B cell (primary cell): ENCODE measurements at regions not wholly inside any gene's neighbourhood (a gene's known extent, or its start where the extent isn't known, plus 50 kb on each side); places are given as distances from the start of the nearest gene placed in this dataset.

Experiments
- ATAC-seq: fragments of 200-7000 bp; cut with Tn5 transposase; one replicate; pipeline ENCODE4 v1.10.0; 2021; ENCODE audit warnings: low read depth, mild to moderate bottlenecking, moderate number of reproducible peaks, moderate library complexity
- CTCF ChIA-PET: fragments of 350-600 bp; sonication (Branson Sonifier 250); formaldehyde crosslinking; loops from one replicate; lab custom pipeline; 2021; ENCODE audit warnings: antibody characterized with exemption, inconsistent platforms; lab: Charles Lee
- POLR2A ChIA-PET: fragments of 350-600 bp; sonication (Branson Sonifier 250); formaldehyde crosslinking; loops from one replicate; lab custom pipeline; 2021; ENCODE audit warnings: antibody characterized with exemption; lab: Charles Lee
- DNase-seq: peaks from one replicate; pipeline ENCODE4 v3.0.0; 2013
- H2AFZ ChIP-seq: 2 replicates; pipeline ENCODE4 v1.6.1; 2012; ENCODE audit warnings: mild to moderate bottlenecking, low read depth, low read length; ENCODE audit not compliant: insufficient read depth, poor library complexity, severe bottlenecking
- H3K27ac ChIP-seq, 2 donors: 1 replicate in 1 of 2; 2 replicates in 1 of 2; pipeline ENCODE4 v1.5.1; 2012 to 2013; ENCODE audit warnings: low read length in 2 of 2, mild to moderate bottlenecking in 2 of 2, moderate library complexity in 1 of 2
- H3K27me3 ChIP-seq, 4 experiments: fragments of 200-600 bp in 1 of 4; sonication (generic) in 1 of 4; replicated peaks in 1 of 4; 1 replicate in 2 of 4; 2 replicates in 2 of 4; pipeline versions ENCODE4 v1.6.1 to v1.7.0; 2013 to 2016; ENCODE audit warnings: low read length in 3 of 4, mild to moderate bottlenecking in 2 of 4, mixed read lengths in 1 of 4, moderate library complexity in 1 of 4; ENCODE audit not compliant: insufficient read depth in 4 of 4, control insufficient read depth in 3 of 4; ENCODE audit errors: control extremely low read depth in 1 of 4
- H3K36me3 ChIP-seq, 2 experiments: replicated peaks in 1 of 2; 1 replicate in 1 of 2; 2 replicates in 1 of 2; pipeline versions ENCODE4 v1.6.1 to v1.7.1; 2013; ENCODE audit warnings: low read length in 1 of 2; ENCODE audit not compliant: insufficient read depth in 2 of 2, control insufficient read depth in 1 of 2; ENCODE audit errors: control extremely low read depth in 1 of 2, extremely low read depth in 1 of 2
- H3K4me1 ChIP-seq, 2 donors: fragments of 200-600 bp in 1 of 2; sonication (generic) in 1 of 2; 1 replicate in 1 of 2; 2 replicates in 1 of 2; pipeline versions ENCODE4 v1.5.1 to v1.6.1; 2013 to 2017; ENCODE audit warnings: low read length in 2 of 2; ENCODE audit not compliant: control insufficient read depth in 2 of 2, insufficient read depth in 2 of 2
- H3K4me2 ChIP-seq: replicated peaks from 2 replicates; pipeline ENCODE3; 2012; ENCODE audit warnings: mild to moderate bottlenecking, low read depth, low read length; ENCODE audit not compliant: poor library complexity, severe bottlenecking
- H3K4me3 ChIP-seq, 5 experiments: fragments of 200-600 bp in 1 of 5; sonication (generic) in 1 of 5; 1 replicate in 3 of 5; 2 replicates in 2 of 5; pipeline versions ENCODE4 v1.5.1 to v1.7.0; 2011 to 2016; ENCODE audit warnings: low read length in 4 of 5, mild to moderate bottlenecking in 4 of 5, low read depth in 2 of 5, control low read depth in 1 of 5, moderate library complexity in 1 of 5; ENCODE audit not compliant: insufficient read depth in 1 of 5; ENCODE audit errors: control extremely low read depth in 1 of 5, extremely low read depth in 1 of 5
- H3K79me2 ChIP-seq: fragments of 200-600 bp; sonication (generic); one replicate; pipeline ENCODE4 v1.6.0; 2016; ENCODE audit warnings: low read length; ENCODE audit not compliant: control insufficient read depth, insufficient read depth
- H3K9ac ChIP-seq: fragments of 200-600 bp; sonication (generic); 2 replicates; pipeline ENCODE4 v1.6.1; 2017; ENCODE audit warnings: mild to moderate bottlenecking, low read length, moderate library complexity
- H3K9me3 ChIP-seq, 3 donors: one replicate each; pipeline versions ENCODE4 v1.6.1 to v1.7.1; 2013; ENCODE audit warnings: low read length in 2 of 3; ENCODE audit not compliant: control insufficient read depth in 2 of 3, insufficient read depth in 1 of 3; ENCODE audit errors: control extremely low read depth in 1 of 3
- H4K20me1 ChIP-seq: 2 replicates; pipeline ENCODE4 v1.6.0; 2012; ENCODE audit warnings: mild to moderate bottlenecking, low read length; ENCODE audit not compliant: insufficient read depth, control insufficient read depth, poor library complexity, severe bottlenecking
- H3K27ac Mint-ChIP-seq: one replicate; pipeline ENCODE4 v1.8.0; 2021; ENCODE audit warnings: mixed read lengths
- H3K27me3 Mint-ChIP-seq: one replicate; pipeline ENCODE4 v1.8.0; 2021; ENCODE audit warnings: mixed read lengths
- H3K4me1 Mint-ChIP-seq: one replicate; pipeline ENCODE4 v1.8.0; 2021; ENCODE audit warnings: mixed read lengths
- H3K4me3 Mint-ChIP-seq: one replicate; pipeline ENCODE4 v1.8.0; 2021; ENCODE audit warnings: mixed read lengths
- H3K9me3 Mint-ChIP-seq: one replicate; pipeline ENCODE4 v1.8.0; 2022; ENCODE audit warnings: mixed read lengths; ENCODE audit not compliant: insufficient read depth
- CTCF ChIP-seq: fragments of 200-600 bp; IDR thresholded peaks from one replicate; pipeline ENCODE4 v1.8.0; 2022; ENCODE audit warnings: antibody characterized with exemption, mild to moderate bottlenecking
- EZH2 ChIP-seq: IDR thresholded peaks from 2 replicates; pipeline ENCODE4 v1.6.1; 2012; ENCODE audit warnings: borderline replicate concordance, low read depth, mild to moderate bottlenecking, moderate library complexity, low read length; ENCODE audit not compliant: insufficient read depth, poor library complexity, severe bottlenecking
- WGBS: methylation state at CpG from one replicate; pipeline ENCODE4 v1.1.5; 2013; ENCODE audit warnings: missing lambda C conversion rate; ENCODE audit not compliant: insufficient coverage; 5-methylcytosine and 5-hydroxymethylcytosine counted together
- intact Hi-C: fragments of 100-400 bp; cut with micrococcal nuclease; formaldehyde crosslinking; loops from one replicate; pipeline ENCODE4 v1.10.0; 2022

- no peak for DNase-seq
- Histone ChIP-seq H3K9me3 (peaks cover 0 to 24% (median 0%) of the 10 kb centered on the region in 3 donors), H3K27ac (no peak overlapping the region), H3K27me3 (no peaks in the 10 kb centered on the region), H2AFZ (no peak overlapping the region), H3K4me3 (no peak overlapping the region), H3K79me2 (no peaks in the 10 kb centered on the region), H3K9ac (no peak overlapping the region), H3K4me1 (no peaks in the 10 kb centered on the region), H4K20me1 (no peaks in the 10 kb centered on the region), H3K36me3 (no peaks in the 10 kb centered on the region), H3K4me2 (no peak overlapping the region)
- H3K9me3 Mint-ChIP-seq: no peaks in the 10 kb centered on the region
- ChIA-PET CTCF (no interaction called here), POLR2A (no interaction called here)
- no peaks in the 10 kb centered on the region for H3K27me3 Mint-ChIP-seq
- intact Hi-C loops: no loop called here
- H3K4me3 Mint-ChIP-seq: no peak overlapping the region
- no peaks in the 10 kb centered on the region for H3K4me1 Mint-ChIP-seq
- TF ChIP-seq EZH2 (no peak), CTCF (no peak)
- H3K27ac Mint-ChIP-seq: no peak overlapping the region
- no peak for ATAC-seq
- WGBS: 97% methylated on average over 6 of the region's 6 CpGs
Measured at GRCh38 chr19:30887042-30887441, 462.2 kb downstream of the TSHZ3 start.

GRCh38 chr19:30886222-30886621 is 463.0 kb downstream of the TSHZ3 start:
- 97% methylated on average over 5 of the region's 7 CpGs for WGBS

More at GRCh38 chr19:30886222-30886621, 463.0 kb downstream of the TSHZ3 start:
- no peak overlapping the region for H3K4me3 ChIP-seq
- H3K36me3 ChIP-seq: no peaks in the 10 kb centered on the region
- no peaks in the 10 kb centered on the region for H4K20me1 ChIP-seq
- TF ChIP-seq EZH2: no peak
- no peak for TF ChIP-seq CTCF
- ChIA-PET CTCF (no interaction called here), POLR2A (no interaction called here)
- intact Hi-C loops: no loop called here
- no peak overlapping the region for H3K27ac Mint-ChIP-seq
- H3K27me3 Mint-ChIP-seq: no peaks in the 10 kb centered on the region
- no peaks in the 10 kb centered on the region for H3K79me2 ChIP-seq
- H3K27me3 ChIP-seq: no peaks in the 10 kb centered on the region
- H2AFZ ChIP-seq: no peak overlapping the region
- peaks cover 0 to 24% (median 0%) of the 10 kb centered on the region in 3 donors for H3K9me3 ChIP-seq
- DNase-seq (no peak), ATAC-seq (no peak)
- no peaks in the 10 kb centered on the region for H3K9me3 Mint-ChIP-seq
- no peak overlapping the region for H3K27ac ChIP-seq
- H3K4me2 ChIP-seq: no peak overlapping the region
- H3K9ac ChIP-seq: no peak overlapping the region
- no peak overlapping the region for H3K4me3 Mint-ChIP-seq
- H3K4me1 ChIP-seq: no peaks in the 10 kb centered on the region
- H3K4me1 Mint-ChIP-seq: no peaks in the 10 kb centered on the region
